ENCODE measurements at regions not wholly inside any gene's neighbourhood (a gene's known extent, or its start where the extent isn't known, plus 50 kb on each side); places are given as distances from the start of the nearest gene placed in this dataset.

GRCh38 chr15:61746589-61746988 is 313.7 kb downstream of the VPS13C start:
- Mint-ChIP-seq H3K27me3 (ENCODE audit: low read depth) (peaks cover 19% of the 10 kb centered on the region), H3K4me1 (no peaks in the 10 kb centered on the region), H3K36me3 (no peaks in the 10 kb centered on the region), H3K27ac (no peak overlapping the region), H3K9me3 (no peaks in the 10 kb centered on the region), H3K4me3 (no peak overlapping the region)
- DNase-seq (ENCODE audit: low spot score in 2 of 2, unreplicated experiment in 2 of 2) = no peak
- no peak for TF ChIP-seq CTCF (IDR thresholded peaks at IDR 0.05; ENCODE audit: unreplicated experiment)

DNA sequence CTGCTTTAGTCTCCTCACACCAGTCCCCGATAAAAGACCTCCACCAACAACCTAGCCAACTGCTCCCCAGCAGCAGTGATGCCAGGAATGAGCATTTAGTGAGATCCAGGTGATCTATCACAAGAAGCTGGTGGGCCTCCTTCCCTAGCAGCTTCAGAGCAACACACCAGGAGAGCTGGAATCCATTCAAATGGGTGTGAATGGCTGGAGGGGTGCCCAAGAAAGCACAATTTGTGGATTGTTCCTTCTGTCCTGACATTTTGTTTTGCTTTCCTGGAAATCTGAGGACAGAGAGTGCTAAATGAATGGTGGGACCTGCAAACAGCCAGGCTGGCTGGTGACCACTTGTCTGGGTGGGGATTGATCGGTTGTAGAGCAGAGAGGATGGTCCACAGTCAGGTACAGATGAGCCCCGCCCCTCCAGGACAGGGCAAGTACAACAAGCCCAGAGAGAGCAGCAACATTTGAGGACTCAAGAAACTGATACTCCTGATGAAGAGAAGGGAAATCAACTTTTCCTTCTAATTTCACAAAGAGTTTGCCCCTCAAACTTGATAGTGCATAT is 316.8 kb downstream of the VPS13C start:
- Mint-ChIP-seq H3K4me3 (no peak overlapping the region), H3K27ac (no peak overlapping the region)

DNA sequence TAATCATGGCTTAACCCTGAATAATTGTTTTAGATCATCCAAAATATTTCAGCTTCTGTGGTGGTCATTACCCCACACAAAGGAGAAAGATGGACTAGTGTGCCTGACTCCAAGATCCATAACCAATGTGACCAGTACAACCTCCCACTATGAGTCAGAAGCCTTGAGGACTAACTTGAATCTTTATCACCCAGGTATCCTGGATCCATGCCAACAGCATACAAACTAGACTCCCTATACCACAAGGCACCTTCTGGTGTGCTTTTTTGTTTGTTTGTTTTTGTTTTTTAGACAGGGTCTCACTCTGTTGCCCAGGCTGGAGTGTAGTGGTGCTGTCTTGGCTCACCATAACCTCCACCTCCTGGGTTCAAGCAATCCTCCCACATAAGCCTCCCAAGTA is 317.7 kb downstream of the VPS13C start:
- Mint-ChIP-seq H3K4me1 (no peaks in the 10 kb centered on the region), H3K27ac (no peak overlapping the region), H3K4me3 (no peak overlapping the region), H3K36me3 (no peaks in the 10 kb centered on the region), H3K9me3 (peaks cover 17% of the 10 kb centered on the region), H3K27me3 (ENCODE audit: low read depth) (peaks cover 17% of the 10 kb centered on the region)
- TF ChIP-seq CTCF (IDR thresholded peaks at IDR 0.05; ENCODE audit: unreplicated experiment) = no peak
- DNase-seq (ENCODE audit: low spot score in 2 of 2, unreplicated experiment in 2 of 2) = no peak

More for the DNA sequence above, 316.8 kb downstream of the VPS13C start:
- no peak for DNase-seq (ENCODE audit: low spot score in 2 of 2, unreplicated experiment in 2 of 2)
- peaks cover 17% of the 10 kb centered on the region for H3K27me3 Mint-ChIP-seq (ENCODE audit: low read depth)
- H3K9me3 Mint-ChIP-seq = peaks cover 14% of the 10 kb centered on the region
- H3K36me3 Mint-ChIP-seq = no peaks in the 10 kb centered on the region
- H3K4me1 Mint-ChIP-seq = no peaks in the 10 kb centered on the region
- no peak for TF ChIP-seq CTCF (IDR thresholded peaks at IDR 0.05; ENCODE audit: unreplicated experiment)

DNA sequence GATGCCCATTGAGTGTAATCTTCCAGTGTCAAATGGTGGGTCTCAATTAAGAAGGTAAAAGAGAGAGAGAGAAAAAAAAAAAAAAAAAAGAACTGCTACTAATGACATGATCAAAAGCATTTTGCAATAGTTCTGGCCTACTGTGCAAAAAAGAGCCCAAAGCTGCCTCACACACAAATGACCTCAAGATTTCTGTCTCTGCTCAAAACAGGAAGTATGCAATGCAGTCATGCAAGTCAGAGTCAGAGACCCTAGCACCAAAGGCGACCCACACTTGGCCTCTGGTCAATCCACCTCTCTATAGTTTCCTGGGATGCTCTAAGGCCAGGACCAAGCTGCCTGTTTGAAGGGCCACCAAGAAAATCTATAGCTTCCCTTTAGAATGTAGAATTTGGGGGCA is 323.5 kb downstream of the VPS13C start:
- H3K9me3 Mint-ChIP-seq = peaks cover 17% of the 10 kb centered on the region
- no peak overlapping the region for H3K4me3 Mint-ChIP-seq
- peaks cover 12% of the 10 kb centered on the region for H3K4me1 Mint-ChIP-seq
- peaks cover 10% of the 10 kb centered on the region for H3K27me3 Mint-ChIP-seq (ENCODE audit: low read depth)
- no peaks in the 10 kb centered on the region for H3K36me3 Mint-ChIP-seq
- H3K27ac Mint-ChIP-seq = no peak overlapping the region
- DNase-seq (ENCODE audit: low spot score in 2 of 2, unreplicated experiment in 2 of 2) = no peak
- no peak for TF ChIP-seq CTCF (IDR thresholded peaks at IDR 0.05; ENCODE audit: unreplicated experiment)

GRCh38 chr15:61731099-61731498 is 329.1 kb downstream of the VPS13C start:
- Mint-ChIP-seq H3K4me1 (peaks cover 37% of the 10 kb centered on the region), H3K27me3 (ENCODE audit: low read depth) (peaks cover 17% of the 10 kb centered on the region), H3K9me3 (no peaks in the 10 kb centered on the region), H3K4me3 (no peak overlapping the region), H3K27ac (peak overlapping the region; percentile 17), H3K36me3 (no peaks in the 10 kb centered on the region)
- no peak for DNase-seq (ENCODE audit: low spot score in 2 of 2, unreplicated experiment in 2 of 2)
- no peak for TF ChIP-seq CTCF (IDR thresholded peaks at IDR 0.05; ENCODE audit: unreplicated experiment)

DNA sequence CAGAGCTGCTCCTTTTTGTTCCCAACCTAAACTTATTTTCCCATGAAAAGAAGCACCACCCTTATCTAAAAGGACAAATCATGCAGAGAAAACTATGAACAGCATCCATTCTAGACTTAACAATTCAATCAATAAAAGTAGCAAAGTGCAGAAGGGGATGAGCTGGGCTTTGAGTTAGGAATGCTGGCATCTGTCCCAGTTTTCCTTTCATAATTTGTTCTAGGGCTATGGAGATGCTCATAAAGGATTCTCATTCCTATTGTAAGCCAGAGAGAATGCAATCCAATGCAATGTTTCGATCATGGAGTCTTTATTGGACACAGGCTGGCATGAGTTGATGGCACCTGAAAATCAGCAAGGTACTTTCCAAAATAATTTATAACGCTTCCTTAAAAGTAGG is 330.6 kb downstream of the VPS13C start:
- Mint-ChIP-seq H3K27ac (no peak overlapping the region), H3K27me3 (ENCODE audit: low read depth) (peaks cover 15% of the 10 kb centered on the region), H3K4me1 (peaks cover 42% of the 10 kb centered on the region), H3K36me3 (no peaks in the 10 kb centered on the region), H3K9me3 (no peaks in the 10 kb centered on the region), H3K4me3 (no peak overlapping the region)
- TF ChIP-seq CTCF (IDR thresholded peaks at IDR 0.05; ENCODE audit: unreplicated experiment) = no peak
- DNase-seq (ENCODE audit: low spot score in 2 of 2, unreplicated experiment in 2 of 2) = no peak

All from mesothelial cell of epicardium (in vitro differentiated cells).